Hepatocyte (in vitro differentiated cells): ENCODE measurements at regions not wholly inside any gene's neighbourhood (a gene's known extent, or its start where the extent isn't known, plus 50 kb on each side); places are given as distances from the start of the nearest gene placed in this dataset.

Experiments
- EZH2 ChIP-seq: fragments of 200-600 bp; sonication (generic); IDR thresholded peaks from 2 replicates; pipeline ENCODE4 v1.6.1; 2016; ENCODE audit warnings: antibody characterized with exemption, mild to moderate bottlenecking, borderline replicate concordance
- EZH2phosphoT487 ChIP-seq: fragments of 200-600 bp; sonication (generic); IDR thresholded peaks from one replicate; pipeline ENCODE4 v1.6.1; 2018; ENCODE audit warnings: antibody characterized with exemption, mild to moderate bottlenecking, low read depth, moderate library complexity; ENCODE audit not compliant: unreplicated experiment, severe bottlenecking
- TF ChIP-seq, protein P1 (sequence below): fragments of 200-600 bp; sonication (generic); IDR thresholded peaks from 2 replicates; pipeline ENCODE4 v1.5.1; 2016; ENCODE audit warnings: antibody characterized with exemption, mild to moderate bottlenecking; ENCODE audit not compliant: poor library complexity

DNA sequence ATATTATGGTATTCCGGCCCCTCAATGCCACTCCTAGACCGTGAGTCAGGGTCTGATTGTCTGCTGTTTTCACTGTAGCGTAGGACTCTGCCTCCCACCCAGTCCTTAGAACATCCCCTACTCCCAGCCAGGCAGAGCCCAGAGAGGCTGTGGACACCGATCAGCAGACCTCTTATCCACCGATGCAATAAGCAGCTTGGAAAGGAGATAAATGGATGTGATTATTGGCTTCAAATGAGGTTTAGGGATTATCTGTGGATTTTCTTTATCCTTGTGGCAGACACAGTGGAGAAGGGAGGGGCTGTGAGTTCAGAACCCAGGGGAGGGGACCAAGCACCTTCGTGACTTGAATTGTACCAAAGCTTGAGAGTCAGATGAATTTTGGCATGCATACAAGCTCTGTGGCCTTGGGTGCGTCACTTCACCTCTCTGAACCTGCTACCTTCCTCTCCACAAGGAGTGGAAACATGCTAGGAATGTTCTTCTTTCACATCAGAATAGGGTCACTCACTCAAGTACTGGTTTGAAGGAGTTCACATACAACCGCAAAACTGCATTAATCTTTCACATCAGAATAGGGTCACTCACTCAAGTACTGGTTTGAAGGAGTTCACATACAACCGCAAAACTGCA lies 83.1 kb upstream of the CPLX2 start:
- TF ChIP-seq EZH2 = no peak
- TF ChIP-seq, protein P1, sequence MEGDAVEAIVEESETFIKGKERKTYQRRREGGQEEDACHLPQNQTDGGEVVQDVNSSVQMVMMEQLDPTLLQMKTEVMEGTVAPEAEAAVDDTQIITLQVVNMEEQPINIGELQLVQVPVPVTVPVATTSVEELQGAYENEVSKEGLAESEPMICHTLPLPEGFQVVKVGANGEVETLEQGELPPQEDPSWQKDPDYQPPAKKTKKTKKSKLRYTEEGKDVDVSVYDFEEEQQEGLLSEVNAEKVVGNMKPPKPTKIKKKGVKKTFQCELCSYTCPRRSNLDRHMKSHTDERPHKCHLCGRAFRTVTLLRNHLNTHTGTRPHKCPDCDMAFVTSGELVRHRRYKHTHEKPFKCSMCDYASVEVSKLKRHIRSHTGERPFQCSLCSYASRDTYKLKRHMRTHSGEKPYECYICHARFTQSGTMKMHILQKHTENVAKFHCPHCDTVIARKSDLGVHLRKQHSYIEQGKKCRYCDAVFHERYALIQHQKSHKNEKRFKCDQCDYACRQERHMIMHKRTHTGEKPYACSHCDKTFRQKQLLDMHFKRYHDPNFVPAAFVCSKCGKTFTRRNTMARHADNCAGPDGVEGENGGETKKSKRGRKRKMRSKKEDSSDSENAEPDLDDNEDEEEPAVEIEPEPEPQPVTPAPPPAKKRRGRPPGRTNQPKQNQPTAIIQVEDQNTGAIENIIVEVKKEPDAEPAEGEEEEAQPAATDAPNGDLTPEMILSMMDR = no peak
- TF ChIP-seq EZH2phosphoT487 = no peak
